ENCODE measurements at regions not wholly inside any gene's neighbourhood (a gene's known extent, or its start where the extent isn't known, plus 50 kb on each side); places are given as distances from the start of the nearest gene placed in this dataset.
"Not testable (repeated sequence)": the region's sequence is repeated elsewhere in the genome, so short reads cannot be mapped to it uniquely, and the experiment has no call there.

DNA sequence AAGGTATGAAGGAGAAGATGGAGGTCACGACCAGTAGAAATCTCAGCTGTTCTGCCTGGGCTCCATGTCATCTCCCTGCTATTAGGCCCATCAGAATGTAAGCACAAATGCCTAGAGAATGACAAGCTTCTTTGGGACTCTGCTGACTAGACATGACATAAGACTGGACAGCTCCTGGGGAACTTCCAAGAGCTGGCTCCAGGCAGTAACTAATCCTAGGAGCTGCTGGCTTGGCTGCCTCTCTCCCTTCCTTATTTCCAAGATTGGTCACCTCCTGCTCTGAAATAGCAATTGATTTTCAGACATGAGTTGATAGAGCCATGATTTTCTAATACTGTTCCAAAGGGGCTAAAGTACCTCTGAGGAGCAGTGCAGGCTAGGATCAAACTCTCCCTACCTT is 57.5 kb upstream of the TP53BP2 start:
- not testable (repeated sequence) for TF ChIP-seq EZH2 (optimal IDR thresholded peaks at IDR 0.05; ENCODE audit: low read depth, low read length); CTCF (IDR thresholded peaks at IDR 0.05; ENCODE audit: low read length)

Data from MM.1S (cell line).